Testis (tissue), 2 donors: ENCODE measurements at regions not wholly inside any gene's neighbourhood (a gene's known extent, or its start where the extent isn't known, plus 50 kb on each side); places are given as distances from the start of the nearest gene placed in this dataset.

Experiments used
- DNase-seq: peaks from one replicate; pipeline ENCODE4 v3.0.0-alpha.2; 2019
- H3K27ac ChIP-seq, 2 donors: fragments of 200-600 bp; sonication (generic); one replicate each; pipeline ENCODE4 v1.5.1; 2019
- H3K27me3 ChIP-seq: fragments of 200-600 bp; sonication (generic); one replicate; pipeline ENCODE4 v1.5.1; 2019
- H3K36me3 ChIP-seq: fragments of 200-600 bp; sonication (generic); one replicate; pipeline ENCODE4 v1.5.1; 2017; ENCODE audit warnings: low read depth; ENCODE audit errors: missing control alignments
- H3K4me1 ChIP-seq: fragments of 200-600 bp; sonication (generic); one replicate; pipeline ENCODE4 v1.5.1; 2019
- H3K4me3 ChIP-seq, 2 donors: fragments of 200-600 bp; sonication (generic); one replicate each; pipeline ENCODE4 v1.5.1; 2017 to 2019
- H3K9me3 ChIP-seq: fragments of 200-600 bp; sonication (generic); one replicate; pipeline ENCODE4 v1.5.1; 2017
- CTCF ChIP-seq, 3 experiments: fragments of 450-650 bp in 2 of 3; fragments of 200-600 bp in 1 of 3; sonication (generic) in 1 of 3; IDR thresholded peaks; one replicate each; pipeline ENCODE4 v1.5.1; 2016 to 2019; ENCODE audit warnings: antibody characterized with exemption in 3 of 3, mild to moderate bottlenecking in 2 of 3, moderate library complexity in 1 of 3
- POLR2A ChIP-seq: fragments of 450-650 bp; IDR thresholded peaks from one replicate; pipeline ENCODE4 v1.6.1; 2017; ENCODE audit warnings: antibody characterized with exemption, mild to moderate bottlenecking, moderate library complexity
- WGBS, 2 donors: methylation state at CpG; one replicate each; pipeline ENCODE4 v1.1.5; 2018; 5-methylcytosine and 5-hydroxymethylcytosine counted together
- intact Hi-C: fragments of 100-400 bp; cut with DNase I; formaldehyde crosslinking; loops from one replicate; pipeline ENCODE4 v1.15.1; 2023; ENCODE audit warnings: low total_unique reads

- DNase-seq: no peak
- Histone ChIP-seq H3K4me3 (no peak overlapping the region), H3K36me3 (no peaks in the 10 kb centered on the region), H3K27ac (no peak overlapping the region), H3K9me3 (no peaks in the 10 kb centered on the region), H3K27me3 (no peaks in the 10 kb centered on the region), H3K4me1 (no peaks in the 10 kb centered on the region)
- intact Hi-C loops: no loop called here
- 79 to 94% methylated on average over 10 of the region's 10 CpGs for WGBS, 2 donors
- TF ChIP-seq CTCF (IDR thresholded peaks at IDR 0.05) (no peak), POLR2A (no peak)
These were observed 198.6 kb upstream of the IL12A start for GRCh38 chr3:159789742-159790635.

- 70 to 90% methylated on average over 4 of the region's 4 CpGs for WGBS, 2 donors
These were observed 197.3 kb upstream of the IL12A start for GRCh38 chr3:159791336-159791735.

GRCh38 chr3:159792070-159792469 lies 196.6 kb upstream of the IL12A start:
- H3K4me3 ChIP-seq: no peak overlapping the region
- TF ChIP-seq CTCF (IDR thresholded peaks at IDR 0.05) (no peak), POLR2A (no peak)
- H3K9me3 ChIP-seq: no peaks in the 10 kb centered on the region
- H3K27ac ChIP-seq: no peak overlapping the region
- 76 to 85% methylated on average over 2 of the region's 2 CpGs for WGBS, 2 donors
- no peaks in the 10 kb centered on the region for H3K36me3 ChIP-seq
- H3K4me1 ChIP-seq: no peaks in the 10 kb centered on the region
- no peaks in the 10 kb centered on the region for H3K27me3 ChIP-seq
- DNase-seq: no peak
- intact Hi-C loops: no loop called here

More at GRCh38 chr3:159791336-159791735, 197.3 kb upstream of the IL12A start:
- no peaks in the 10 kb centered on the region for H3K9me3 ChIP-seq
- no peaks in the 10 kb centered on the region for H3K27me3 ChIP-seq
- H3K36me3 ChIP-seq: no peaks in the 10 kb centered on the region
- H3K4me1 ChIP-seq: no peaks in the 10 kb centered on the region
- intact Hi-C loops: no loop called here
- H3K27ac ChIP-seq: no peak overlapping the region
- no peak for DNase-seq
- TF ChIP-seq CTCF (IDR thresholded peaks at IDR 0.05) (no peak), POLR2A (no peak)
- H3K4me3 ChIP-seq: no peak overlapping the region

GRCh38 chr3:159795042-159795441 lies 193.6 kb upstream of the IL12A start:
- Histone ChIP-seq H3K4me3 (no peak overlapping the region), H3K36me3 (no peaks in the 10 kb centered on the region), H3K27me3 (no peaks in the 10 kb centered on the region), H3K9me3 (no peaks in the 10 kb centered on the region), H3K4me1 (no peaks in the 10 kb centered on the region), H3K27ac (peak overlapping the region in 1 of 2 donors; percentile 51)
- peak; percentile 46 for DNase-seq
- TF ChIP-seq CTCF (IDR thresholded peaks at IDR 0.05): no peak
- TF ChIP-seq POLR2A: no peak
- 62 to 72% methylated on average over 5 of the region's 5 CpGs for WGBS, 2 donors
- intact Hi-C loops: no loop called here
